Right lobe of liver (tissue), 4 donors: ENCODE measurements at regions not wholly inside any gene's neighbourhood (a gene's known extent, or its start where the extent isn't known, plus 50 kb on each side); places are given as distances from the start of the nearest gene placed in this dataset.

ENCODE experiments used
- CTCF ChIP-seq, 4 donors: fragments of 200-600 bp in 3 of 4; fragments of 450-650 bp in 1 of 4; IDR thresholded peaks; one replicate each; pipeline versions ENCODE4 v1.5.1 to v1.8.0; 2016 to 2022; ENCODE audit warnings: antibody characterized with exemption in 4 of 4, mild to moderate bottlenecking in 2 of 4
- POLR2A ChIP-seq: fragments of 450-650 bp; IDR thresholded peaks from one replicate; pipeline ENCODE4 v1.6.1; 2017; ENCODE audit warnings: antibody characterized with exemption, mild to moderate bottlenecking
- donor health status: DM: no; HTN: no; CAD: no.
- donor health status: DM: no; HTN: no; CAD: no.
- donor health status: DM: no; HTN: yes; CAD: no.

- TF ChIP-seq CTCF (IDR thresholded peaks at IDR 0.05) (no peak), POLR2A (no peak)
Measured at GRCh38 chr13:54232700-54233099, 1204.1 kb downstream of the OLFM4 start.
